ENCODE measurements at regions not wholly inside any gene's neighbourhood (a gene's known extent, or its start where the extent isn't known, plus 50 kb on each side); places are given as distances from the start of the nearest gene placed in this dataset.

DNA sequence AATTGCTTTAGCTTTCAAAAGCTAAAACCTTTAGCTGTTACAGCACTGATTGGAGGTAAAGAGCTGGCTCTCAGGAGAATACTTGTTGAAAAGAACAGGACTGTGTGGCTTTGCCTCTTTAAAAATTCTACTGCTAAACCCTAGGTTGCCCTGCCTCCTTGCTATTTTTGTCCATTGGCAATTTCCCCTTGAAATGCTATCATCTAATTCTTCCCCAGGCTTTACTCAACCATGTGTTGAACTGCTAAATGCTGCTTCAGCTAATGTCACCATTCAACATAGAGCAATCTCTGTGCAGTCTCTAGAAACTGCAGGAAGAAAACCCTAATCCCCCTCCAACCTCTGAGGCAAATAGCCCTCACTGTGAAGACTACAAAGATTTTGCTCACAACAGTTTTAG, 203.7 kb upstream of the ARX start:
- no peak for DNase-seq (ENCODE audit: low read depth in 2 of 2)

DNA sequence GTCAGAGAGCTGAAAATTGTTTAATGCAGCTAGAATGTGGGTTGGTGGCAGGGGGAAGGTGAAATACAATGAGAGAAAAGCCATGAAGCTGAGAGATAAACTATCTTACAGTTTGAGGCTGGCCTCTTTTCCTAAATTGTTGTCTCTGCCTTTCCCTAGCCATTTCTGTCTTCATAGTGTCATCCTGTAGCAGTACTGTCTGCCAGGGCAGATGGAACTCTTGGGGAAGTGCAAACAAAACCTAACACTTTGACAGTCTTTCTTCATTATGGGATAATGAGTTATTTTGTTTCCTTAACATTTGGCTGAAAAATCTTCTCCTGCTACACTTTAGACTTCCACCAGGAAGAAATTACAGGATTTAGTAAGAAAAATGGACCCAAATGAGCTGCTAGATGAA, 197.8 kb upstream of the ARX start:
- DNase-seq (ENCODE audit: low read depth in 2 of 2), result no peak

DNA sequence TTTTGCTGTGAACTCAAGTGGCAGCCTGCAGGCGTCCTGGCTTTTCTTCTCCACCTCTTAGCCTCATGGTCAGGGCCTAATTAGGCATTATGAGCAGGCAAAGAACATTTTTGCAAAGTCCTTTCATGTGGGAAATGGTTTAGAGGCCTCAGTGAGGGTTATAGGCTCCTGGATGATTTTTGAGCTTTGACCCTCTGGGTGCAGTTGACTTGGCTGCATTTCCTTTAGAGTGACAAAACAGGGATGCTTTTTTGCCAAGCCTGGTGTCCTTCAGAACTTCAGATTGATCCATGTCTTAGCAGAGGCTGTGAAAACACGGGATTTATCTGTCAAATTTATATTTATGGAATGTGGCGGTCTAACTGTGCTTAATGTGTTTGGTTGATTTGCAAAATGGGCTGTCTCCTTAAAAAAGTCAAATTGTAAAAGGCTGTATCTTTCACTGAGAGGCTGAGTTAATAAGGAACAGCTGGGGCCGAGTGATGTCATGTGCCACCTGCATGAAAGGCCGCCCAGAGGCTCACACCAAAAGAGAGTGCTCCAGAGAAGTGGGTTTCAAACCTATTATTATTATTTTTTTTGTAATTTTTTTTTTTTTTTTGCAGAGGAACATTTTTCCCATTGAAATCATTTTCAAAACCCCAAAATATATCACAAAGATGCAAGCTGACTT, 192.2 kb upstream of the ARX start:
- DNase-seq (ENCODE audit: low read depth in 2 of 2), result no peak

GRCh38 chrX:25206778-25207177, 191.0 kb upstream of the ARX start:
- no peak for DNase-seq (ENCODE audit: low read depth in 2 of 2)

DNA sequence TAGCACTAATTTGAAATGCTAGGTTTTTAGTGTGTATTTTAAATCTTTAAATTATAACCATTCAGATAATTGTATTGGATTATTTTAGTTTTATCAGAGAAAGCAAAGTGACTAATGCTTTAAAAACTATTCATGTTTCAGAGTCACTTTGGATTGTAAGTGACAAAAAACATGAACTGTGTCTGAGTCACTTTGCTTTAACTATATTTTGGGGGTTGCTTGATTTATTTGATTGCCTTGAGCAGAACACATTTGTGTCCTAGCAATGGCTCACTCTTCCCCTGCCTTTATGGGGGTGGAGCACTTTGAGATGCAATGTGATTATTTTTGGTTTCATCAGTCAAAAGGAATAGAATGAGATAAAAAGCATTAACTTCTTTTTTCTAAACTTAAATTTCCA, 188.4 kb upstream of the ARX start:
- no peak for DNase-seq (ENCODE audit: low read depth in 2 of 2)

DNA sequence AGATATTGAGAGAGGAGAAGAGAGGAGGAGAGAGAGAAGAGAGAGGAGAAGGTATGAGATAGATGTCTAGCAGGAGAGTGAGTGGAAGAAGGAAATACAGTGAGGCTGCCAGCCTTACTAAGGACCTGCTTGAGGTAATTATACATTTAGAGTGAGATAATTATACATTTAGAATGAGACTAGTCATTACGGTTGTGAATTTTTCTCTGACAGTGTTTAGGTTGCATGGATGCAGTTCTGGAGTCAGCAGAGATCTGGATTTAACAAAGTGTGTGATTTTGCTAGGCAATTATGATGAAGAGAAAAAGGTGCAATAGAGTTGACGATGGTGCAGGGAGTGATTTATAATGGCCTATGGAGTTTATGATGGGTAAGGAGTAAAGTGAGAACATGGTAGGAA, 187.1 kb upstream of the ARX start:
- DNase-seq (ENCODE audit: low read depth in 2 of 2), result no peak

DNA sequence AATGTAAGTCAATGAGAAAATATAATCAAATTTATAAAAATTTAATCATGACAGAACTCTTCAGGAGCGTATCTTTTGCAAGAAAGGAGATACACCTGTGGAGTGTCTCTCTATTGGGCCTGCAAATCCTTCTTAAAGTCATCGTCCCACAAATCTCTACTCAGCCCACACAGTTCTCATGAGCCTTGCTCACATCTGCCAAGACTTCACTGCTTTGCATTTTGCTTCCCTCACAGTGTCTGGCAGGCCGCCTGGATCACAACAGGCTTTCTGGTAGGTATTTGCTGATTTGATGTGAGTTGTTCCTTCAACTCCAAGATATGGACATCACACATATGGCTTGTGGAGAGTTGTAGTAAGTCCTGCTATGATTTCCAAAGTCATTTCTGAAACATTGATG, 183.1 kb upstream of the ARX start:
- no peak for DNase-seq (ENCODE audit: low read depth in 2 of 2)

GRCh38 chrX:25198253-25198652, 182.5 kb upstream of the ARX start:
- DNase-seq (ENCODE audit: low read depth in 2 of 2), result no peak

- no peak for DNase-seq (ENCODE audit: low read depth in 2 of 2)
These were observed 180.5 kb upstream of the ARX start for GRCh38 chrX:25196221-25196620.

DNA sequence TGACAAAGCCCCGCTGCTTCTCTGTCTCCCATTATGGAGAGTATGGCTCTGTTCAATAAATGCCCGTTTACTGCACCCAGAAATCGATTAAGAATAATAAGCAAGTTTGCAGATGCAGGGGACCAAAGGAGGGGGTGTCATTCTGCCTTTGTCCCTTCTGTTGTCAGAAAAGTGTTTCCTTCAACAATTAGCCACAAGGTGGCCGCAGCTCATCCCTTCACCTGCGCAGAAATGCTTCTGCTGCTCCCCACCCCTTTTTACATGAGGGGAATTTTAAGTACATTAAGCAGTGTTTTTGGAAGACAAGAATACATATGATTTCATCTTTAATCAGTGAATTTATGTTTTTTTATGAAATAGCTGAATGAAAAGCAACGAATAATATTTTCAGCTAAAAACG, 175.6 kb upstream of the ARX start:
- no peak for DNase-seq (ENCODE audit: low read depth in 2 of 2)

DNA sequence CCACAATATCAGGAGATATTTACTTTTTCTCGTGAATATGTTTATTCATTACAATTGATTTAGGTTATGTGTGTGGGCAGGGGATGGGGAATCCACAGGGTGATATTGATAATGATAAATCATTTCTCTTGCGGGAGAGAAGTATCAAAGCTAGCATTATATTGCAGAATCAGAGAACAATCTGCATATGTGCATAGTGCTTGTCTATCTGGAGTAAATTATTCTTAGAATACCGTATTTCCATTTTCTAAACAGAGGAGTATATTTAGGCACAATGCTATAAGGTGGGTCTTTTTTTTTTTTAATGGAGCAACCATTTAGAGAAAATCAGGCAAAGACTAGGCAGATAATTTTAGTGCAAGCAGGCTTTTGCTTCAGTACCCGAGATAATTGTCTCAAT, 166.0 kb upstream of the ARX start:
- no peak for DNase-seq (ENCODE audit: low read depth in 2 of 2)

DNA sequence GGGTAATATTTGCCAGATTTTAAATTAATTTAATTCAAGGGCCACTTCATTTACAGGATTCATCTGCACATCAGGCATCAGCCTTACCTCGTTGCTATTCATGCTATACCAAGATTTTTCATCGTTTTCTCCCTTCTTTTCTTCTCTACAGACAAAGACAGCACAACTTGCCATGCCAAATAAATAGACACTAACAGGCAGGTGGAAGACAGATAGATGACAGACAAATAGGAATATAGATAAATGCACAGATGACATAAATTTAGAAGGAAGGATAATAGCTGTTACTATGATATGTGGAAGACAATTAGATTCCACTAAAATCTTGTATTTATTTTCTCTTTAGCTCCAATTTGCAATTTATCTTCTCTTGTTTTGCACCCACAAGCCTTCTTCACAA, 164.5 kb upstream of the ARX start:
- DNase-seq (ENCODE audit: low read depth in 2 of 2), result no peak

DNA sequence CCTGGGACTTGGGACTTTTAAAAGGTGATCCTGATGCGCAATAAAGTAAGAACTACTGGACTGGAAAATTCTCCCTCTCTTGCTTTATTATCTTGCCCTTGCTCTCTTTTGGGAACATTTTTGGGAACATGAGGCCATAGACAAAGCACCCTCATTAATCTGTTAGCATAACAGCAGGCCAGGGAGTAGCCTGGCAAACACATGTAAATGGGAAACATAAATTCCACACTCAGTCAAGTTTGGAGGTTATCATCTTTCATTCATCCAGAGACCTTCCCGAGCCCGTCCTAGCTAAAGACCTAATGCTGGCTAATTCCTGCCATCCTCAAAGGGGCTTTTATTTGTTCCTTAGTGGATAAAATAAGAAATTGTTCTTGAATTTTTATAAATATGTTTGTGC, 162.8 kb upstream of the ARX start:
- DNase-seq (ENCODE audit: low read depth in 2 of 2), result no peak

DNA sequence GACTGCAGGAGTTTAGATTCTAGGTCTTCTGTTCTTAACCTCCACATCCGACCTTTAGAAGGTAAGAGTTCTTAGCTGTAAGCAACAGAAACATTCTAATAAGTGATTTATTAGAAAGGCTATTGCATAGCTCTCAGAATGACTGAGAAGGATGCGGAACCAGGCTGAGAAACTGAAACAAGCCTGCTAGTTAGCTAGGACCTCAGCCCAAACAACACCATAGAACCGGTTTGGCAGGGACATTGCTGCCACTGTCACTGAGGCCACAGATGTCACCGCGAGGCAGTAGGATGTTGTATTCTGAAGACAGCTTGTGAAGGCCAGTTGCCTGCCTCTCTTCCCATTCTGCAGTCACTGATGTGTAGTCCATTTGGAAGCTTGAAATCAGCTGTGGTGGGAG, 160.0 kb upstream of the ARX start:
- DNase-seq (ENCODE audit: low read depth in 2 of 2), result no peak

- no peak for DNase-seq (ENCODE audit: low read depth in 2 of 2)
These were observed 159.4 kb upstream of the ARX start for GRCh38 chrX:25175171-25175570.

GRCh38 chrX:25166546-25166945, 150.8 kb upstream of the ARX start:
- no peak for DNase-seq (ENCODE audit: low read depth in 2 of 2)

DNA sequence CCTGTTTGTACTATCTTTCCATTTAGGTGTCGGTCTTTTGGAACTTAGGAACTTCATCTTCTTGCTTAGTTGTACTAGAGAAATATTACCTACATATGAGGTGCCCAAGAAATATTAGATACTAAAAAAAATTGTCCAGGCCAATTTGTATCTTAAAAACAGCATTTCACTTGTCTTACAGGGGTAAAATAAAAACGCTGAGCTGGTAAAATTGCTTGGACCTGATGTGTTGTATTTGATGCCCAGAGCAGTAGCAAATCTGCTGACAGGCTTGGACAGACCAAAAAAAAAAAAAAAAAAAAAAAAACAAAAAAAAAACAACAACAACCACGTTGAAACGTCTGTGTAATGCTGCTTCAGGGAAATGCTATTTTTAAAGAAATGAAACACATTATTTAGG, 150.4 kb upstream of the ARX start:
- DNase-seq (ENCODE audit: low read depth in 2 of 2), result no peak

DNA sequence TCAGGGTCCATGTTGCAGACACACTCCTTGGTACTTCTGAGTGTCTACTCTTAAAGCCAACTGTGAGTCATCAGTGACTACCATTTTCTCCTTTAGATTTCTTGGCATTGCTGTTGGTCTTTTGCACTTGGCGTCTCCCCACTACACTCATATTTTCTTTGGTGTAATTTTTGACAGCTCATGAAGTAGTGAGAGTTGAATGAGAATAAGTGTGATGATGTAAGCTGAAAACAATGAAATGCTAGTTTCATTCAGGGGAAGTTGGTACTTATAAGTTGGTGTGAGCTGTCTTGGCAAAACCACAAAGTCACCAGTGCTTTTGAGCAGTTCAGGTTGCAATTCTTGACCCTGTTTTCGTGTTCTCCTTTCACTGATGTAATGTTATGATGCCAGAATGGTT, 142.9 kb upstream of the ARX start:
- no peak for DNase-seq (ENCODE audit: low read depth in 2 of 2)

GRCh38 chrX:25156832-25157231, 141.1 kb upstream of the ARX start:
- no peak for DNase-seq (ENCODE audit: low read depth in 2 of 2)

GRCh38 chrX:25156323-25156722, 140.6 kb upstream of the ARX start:
- no peak for DNase-seq (ENCODE audit: low read depth in 2 of 2)

DNA sequence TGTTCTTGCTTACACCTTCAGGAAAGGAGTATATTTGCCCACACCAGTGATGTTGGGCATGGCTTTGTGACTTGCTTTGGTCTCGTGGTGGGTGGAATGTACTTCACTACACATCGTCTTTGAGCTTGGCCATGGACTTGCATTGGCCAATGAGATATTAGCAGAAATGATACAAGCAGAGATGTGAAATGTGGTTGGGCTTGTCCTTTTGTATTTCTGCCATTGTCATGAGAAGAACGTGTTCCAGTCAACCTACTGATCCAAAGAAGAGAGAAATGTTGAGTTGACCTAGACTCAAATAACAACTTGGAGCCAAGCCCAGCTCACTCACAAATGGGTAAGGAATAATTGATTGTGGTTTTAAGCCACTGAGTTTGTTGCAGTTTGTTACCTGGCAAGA, 138.4 kb upstream of the ARX start:
- DNase-seq (ENCODE audit: low read depth in 2 of 2), result no peak

DNA sequence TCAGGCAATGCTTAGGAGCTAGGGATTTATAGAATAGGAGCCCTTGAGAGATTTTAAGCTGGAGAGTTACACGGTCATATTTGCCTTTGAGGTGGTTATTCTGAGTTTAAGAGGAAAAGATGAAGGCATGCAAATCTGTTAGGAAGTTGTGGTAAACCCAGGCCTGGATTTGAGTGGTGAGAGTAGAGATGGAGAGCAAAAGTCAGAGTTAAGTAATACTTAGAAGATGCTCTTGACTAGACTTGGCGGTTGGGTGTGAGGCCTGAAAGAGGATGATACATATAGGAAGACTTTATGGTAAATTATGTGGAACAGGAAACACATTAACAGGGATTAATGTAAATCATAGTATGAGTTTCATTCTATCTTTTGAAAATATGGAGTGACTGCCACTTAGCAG, 136.0 kb upstream of the ARX start:
- no peak for DNase-seq (ENCODE audit: low read depth in 2 of 2)

- DNase-seq (ENCODE audit: low read depth in 2 of 2), result peak; percentile 8 to 22
These were observed 128.5 kb upstream of the ARX start for GRCh38 chrX:25144043-25144940.

DNA sequence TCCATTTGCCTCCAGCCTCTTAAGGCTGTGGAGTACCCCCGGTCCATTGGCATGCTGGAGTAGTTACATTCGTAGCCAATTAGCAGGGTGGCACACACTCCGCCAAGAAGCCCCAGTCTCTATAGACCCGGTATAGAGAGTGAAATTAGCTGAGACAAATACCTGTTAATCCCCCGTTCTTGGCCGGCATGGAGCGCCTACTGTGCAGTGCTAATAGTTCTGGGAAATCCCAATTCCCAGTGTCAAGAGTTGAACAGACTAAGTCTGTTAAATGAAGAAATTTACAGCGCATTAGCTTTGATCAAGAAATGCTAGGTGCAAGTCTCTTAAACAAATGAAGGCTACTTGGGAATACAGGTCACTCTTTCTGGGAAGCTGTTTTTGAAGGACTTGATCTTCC, 127.8 kb upstream of the ARX start:
- no peak for DNase-seq (ENCODE audit: low read depth in 2 of 2)
